Testis (tissue), 2 donors: ENCODE measurements at regions not wholly inside any gene's neighbourhood (a gene's known extent, or its start where the extent isn't known, plus 50 kb on each side); places are given as distances from the start of the nearest gene placed in this dataset.

Experiments
- DNase-seq: peaks from one replicate; pipeline ENCODE4 v3.0.0-alpha.2; 2019
- H3K27ac ChIP-seq, 2 donors: fragments of 200-600 bp; sonication (generic); one replicate each; pipeline ENCODE4 v1.5.1; 2019
- H3K27me3 ChIP-seq: fragments of 200-600 bp; sonication (generic); one replicate; pipeline ENCODE4 v1.5.1; 2019
- H3K36me3 ChIP-seq: fragments of 200-600 bp; sonication (generic); one replicate; pipeline ENCODE4 v1.5.1; 2017; ENCODE audit warnings: low read depth; ENCODE audit errors: missing control alignments
- H3K4me1 ChIP-seq: fragments of 200-600 bp; sonication (generic); one replicate; pipeline ENCODE4 v1.5.1; 2019
- H3K4me3 ChIP-seq, 2 donors: fragments of 200-600 bp; sonication (generic); one replicate each; pipeline ENCODE4 v1.5.1; 2017 to 2019
- H3K9me3 ChIP-seq: fragments of 200-600 bp; sonication (generic); one replicate; pipeline ENCODE4 v1.5.1; 2017
- CTCF ChIP-seq, 3 experiments: fragments of 450-650 bp in 2 of 3; fragments of 200-600 bp in 1 of 3; sonication (generic) in 1 of 3; IDR thresholded peaks; one replicate each; pipeline ENCODE4 v1.5.1; 2016 to 2019; ENCODE audit warnings: antibody characterized with exemption in 3 of 3, mild to moderate bottlenecking in 2 of 3, moderate library complexity in 1 of 3
- POLR2A ChIP-seq: fragments of 450-650 bp; IDR thresholded peaks from one replicate; pipeline ENCODE4 v1.6.1; 2017; ENCODE audit warnings: antibody characterized with exemption, mild to moderate bottlenecking, moderate library complexity
- whole genome bisulfite sequencing, 2 donors: methylation state at CpG; one replicate each; pipeline ENCODE4 v1.1.5; 2018; 5-methylcytosine and 5-hydroxymethylcytosine counted together
- intact Hi-C: fragments of 100-400 bp; cut with DNase I; formaldehyde crosslinking; loops from one replicate; pipeline ENCODE4 v1.15.1; 2023; ENCODE audit warnings: low total_unique reads

GRCh38 chr15:69606144-69606543 lies 153.5 kb downstream of the RPLP1 start:
- no peaks in the 10 kb centered on the region for H3K36me3 ChIP-seq
- WGBS, 2 donors, result 84 to 88% methylated on average over 5 of the region's 5 CpGs
- H3K4me3 ChIP-seq, result no peak overlapping the region
- intact Hi-C loops, result no loop called here
- H3K27ac ChIP-seq, result no peak overlapping the region
- H3K4me1 ChIP-seq, result no peaks in the 10 kb centered on the region
- H3K9me3 ChIP-seq, result no peaks in the 10 kb centered on the region
- TF ChIP-seq CTCF (IDR thresholded peaks at IDR 0.05) (no peak), POLR2A (no peak)
- no peak for DNase-seq
- no peaks in the 10 kb centered on the region for H3K27me3 ChIP-seq

GRCh38 chr15:69606921-69607500 lies 154.4 kb downstream of the RPLP1 start:
- Histone ChIP-seq H3K27me3 (no peaks in the 10 kb centered on the region), H3K9me3 (no peaks in the 10 kb centered on the region), H3K4me1 (no peaks in the 10 kb centered on the region), H3K27ac (no peak overlapping the region), H3K36me3 (no peaks in the 10 kb centered on the region), H3K4me3 (no peak overlapping the region)
- intact Hi-C loops, result no loop called here
- TF ChIP-seq CTCF (IDR thresholded peaks at IDR 0.05) (no peak), POLR2A (no peak)
- 82% methylated on average over 11 of the region's 11 CpGs for WGBS, 2 donors
- DNase-seq, result no peak

DNA sequence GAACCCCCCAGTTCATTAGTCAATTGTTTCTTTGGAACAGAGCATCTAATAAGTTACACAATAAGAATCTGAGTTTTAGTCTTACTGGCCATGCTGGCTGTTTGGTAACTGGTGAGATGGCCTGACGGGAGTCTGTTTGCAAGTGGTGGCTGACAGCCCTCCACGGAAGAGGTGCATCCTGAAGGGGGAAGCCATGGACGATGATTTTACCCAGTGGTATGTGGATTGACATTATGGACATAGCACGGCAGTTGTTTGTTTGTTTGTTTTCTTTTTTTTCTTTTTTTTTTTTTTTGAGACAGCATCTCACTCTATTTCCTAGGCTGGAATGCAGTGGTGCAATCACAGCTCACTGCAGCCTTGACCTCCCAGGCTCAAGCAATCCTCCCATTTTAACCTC lies 156.0 kb downstream of the RPLP1 start:
- no peak for DNase-seq
- Histone ChIP-seq H3K9me3 (no peaks in the 10 kb centered on the region), H3K4me3 (no peak overlapping the region), H3K27ac (no peak overlapping the region), H3K27me3 (no peaks in the 10 kb centered on the region), H3K36me3 (no peaks in the 10 kb centered on the region), H3K4me1 (no peaks in the 10 kb centered on the region)
- intact Hi-C loops, result no loop called here
- no peak for TF ChIP-seq POLR2A
- TF ChIP-seq CTCF (IDR thresholded peaks at IDR 0.05), result no peak
- WGBS, 2 donors, result 78 to 85% methylated on average over 4 of the region's 4 CpGs

- DNase-seq, result no peak
- no peaks in the 10 kb centered on the region for H3K27me3 ChIP-seq
- H3K9me3 ChIP-seq, result no peaks in the 10 kb centered on the region
- no peak for TF ChIP-seq CTCF (IDR thresholded peaks at IDR 0.05)
- TF ChIP-seq POLR2A, result no peak
- H3K36me3 ChIP-seq, result no peaks in the 10 kb centered on the region
- 69 to 70% methylated on average over 5 of the region's 5 CpGs for WGBS, 2 donors
- no peaks in the 10 kb centered on the region for H3K4me1 ChIP-seq
- H3K4me3 ChIP-seq, result no peak overlapping the region
- intact Hi-C loops, result no loop called here
- H3K27ac ChIP-seq, result no peak overlapping the region
Measured at GRCh38 chr15:69609176-69609575, 156.6 kb downstream of the RPLP1 start.

GRCh38 chr15:69609776-69610175 lies 157.2 kb downstream of the RPLP1 start:
- DNase-seq, result no peak
- H3K27me3 ChIP-seq, result no peaks in the 10 kb centered on the region
- intact Hi-C loops, result no loop called here
- no peaks in the 10 kb centered on the region for H3K36me3 ChIP-seq
- TF ChIP-seq POLR2A (no peak), CTCF (IDR thresholded peaks at IDR 0.05) (no peak)
- no peak overlapping the region for H3K4me3 ChIP-seq
- H3K4me1 ChIP-seq, result no peaks in the 10 kb centered on the region
- H3K27ac ChIP-seq, result no peak overlapping the region
- 90 to 91% methylated on average over 5 of the region's 5 CpGs for WGBS, 2 donors
- no peaks in the 10 kb centered on the region for H3K9me3 ChIP-seq
